GM12878 (cell line): ENCODE measurements at regions not wholly inside any gene's neighbourhood (a gene's known extent, or its start where the extent isn't known, plus 50 kb on each side); places are given as distances from the start of the nearest gene placed in this dataset.

Source experiments
- ATAC-seq: fragments of 200-7000 bp; cut with Tn5 transposase; 3 replicates; pipeline ENCODE4 v1.9.1; 2020; ENCODE audit warnings: mild to moderate bottlenecking, moderate library complexity
- BruUV-seq: library from RNA; stranded (reverse); fragments of 400-500 nt; replicated peaks from 2 replicates; lab custom pipeline; 2021; lab: Mats Ljungman, UMichigan
- CTCF ChIA-PET: fragments of 300-600 bp; sonication (Branson Sonifier 250); formaldehyde crosslinking; extraction: SDS; loops from one replicate; lab custom pipeline; 2021; ENCODE audit warnings: inconsistent platforms; lab: Yijun Ruan, JAX
- POLR2A ChIA-PET: fragments of 350-600 bp; formaldehyde crosslinking; extraction: SDS; loops from one replicate; lab custom pipeline; 2021; ENCODE audit warnings: inconsistent platforms; lab: Charles Lee
- RAD21 ChIA-PET: fragments of 300-600 bp; sonication (Branson Sonifier 250); formaldehyde crosslinking; loops from one replicate; lab custom pipeline; 2023; ENCODE audit warnings: antibody characterized with exemption; ENCODE audit not compliant: unreplicated experiment; lab: Charles Lee
- SMC1A ChIA-PET: fragments of 300-600 bp; sonication (Branson Sonifier 250); formaldehyde crosslinking; loops from one replicate; lab custom pipeline; 2023; ENCODE audit not compliant: unreplicated experiment, uncharacterized antibody; lab: Charles Lee
- DNase-seq: peaks from one replicate; pipeline ENCODE4 v3.0.0-alpha.2; 2011; ENCODE audit warnings: low read depth, low spot score
- FAIRE-seq: peaks from 3 replicates; lab custom pipeline; 2011; peaks lifted over from hg19 to GRCh38; lab: Jason Lieb, UNC
- H2AFZ ChIP-seq: 2 replicates; pipeline ENCODE4 v1.6.0; 2011; ENCODE audit warnings: low read depth, low read length, control low read depth; ENCODE audit not compliant: control insufficient read depth
- H3K27ac ChIP-seq: 2 replicates; pipeline ENCODE4 v1.5.1; 2011; ENCODE audit warnings: control low read depth; ENCODE audit not compliant: control insufficient read depth, insufficient read depth
- H3K27me3 ChIP-seq, 2 experiments: replicated peaks in 1 of 2; 2 replicates each; pipeline versions ENCODE4 v1.6.0 to v1.6.1; 2011; ENCODE audit warnings: low read length in 1 of 2; ENCODE audit not compliant: control insufficient read depth in 2 of 2, insufficient read depth in 2 of 2
- H3K36me3 ChIP-seq, 2 experiments: 2 replicates each; pipeline ENCODE4 v1.5.1; 2011; ENCODE audit warnings: low read length in 1 of 2; ENCODE audit not compliant: control insufficient read depth in 2 of 2, insufficient read depth in 2 of 2
- H3K4me1 ChIP-seq: 2 replicates; pipeline ENCODE4 v1.6.1; 2011; ENCODE audit warnings: mild to moderate bottlenecking, low read length, moderate library complexity, mixed read lengths; ENCODE audit not compliant: control insufficient read depth, insufficient read depth
- H3K4me2 ChIP-seq: 2 replicates; pipeline ENCODE4 v1.6.0; 2011; ENCODE audit warnings: control low read depth; ENCODE audit not compliant: control insufficient read depth, insufficient read depth
- H3K4me3 ChIP-seq: fragments of 200-600 bp; sonication (generic); 2 replicates; pipeline ENCODE4 v1.5.1; 2016
- H3K79me2 ChIP-seq: 2 replicates; pipeline ENCODE4 v1.6.0; 2011; ENCODE audit warnings: low read length; ENCODE audit not compliant: control insufficient read depth, insufficient read depth
- H3K9ac ChIP-seq: 2 replicates; pipeline ENCODE4 v1.8.0; 2011; ENCODE audit warnings: low read length, control low read depth, mixed read lengths; ENCODE audit not compliant: control insufficient read depth, insufficient read depth
- H3K9me3 ChIP-seq: replicated peaks from 3 replicates; pipeline ENCODE4 v1.5.1; 2011; ENCODE audit warnings: mild to moderate bottlenecking, low read length; ENCODE audit not compliant: control insufficient read depth, insufficient read depth
- H4K20me1 ChIP-seq: 2 replicates; pipeline ENCODE4 v1.6.0; 2011; ENCODE audit not compliant: control insufficient read depth, insufficient read depth
- BACH1 ChIP-seq: fragments of 450-650 bp; IDR thresholded peaks from 2 replicates; pipeline ENCODE4 v1.6.1; 2017; ENCODE audit warnings: mild to moderate bottlenecking, borderline replicate concordance
- CBX5 ChIP-seq: sonication (generic); IDR thresholded peaks from 2 replicates; pipeline ENCODE4 v1.6.1; 2016; ENCODE audit warnings: low read depth, moderate library complexity, mild to moderate bottlenecking, inconsistent platforms
- CEBPB ChIP-seq, 2 experiments: fragments of 150-350 bp in 1 of 2; IDR thresholded peaks; 2 replicates each; pipeline ENCODE4 v1.6.1; 2012 to 2014; ENCODE audit warnings: low read depth in 2 of 2, low read length in 2 of 2, borderline replicate concordance in 1 of 2, inconsistent platforms in 1 of 2
- CREB1 ChIP-seq: IDR thresholded peaks from 2 replicates; pipeline ENCODE4 v1.6.1; 2012; ENCODE audit warnings: low read depth, mild to moderate bottlenecking, inconsistent platforms
- E4F1 ChIP-seq: fragments of 450-650 bp; IDR thresholded peaks from 2 replicates; pipeline ENCODE4 v1.6.1; 2018; ENCODE audit warnings: borderline replicate concordance, mild to moderate bottlenecking; ENCODE audit not compliant: partially characterized antibody
- IRF5 ChIP-seq: fragments of 450-650 bp; IDR thresholded peaks from 2 replicates; pipeline ENCODE4 v1.6.1; 2017; ENCODE audit warnings: borderline replicate concordance
- NBN ChIP-seq: fragments of 450-650 bp; IDR thresholded peaks from 2 replicates; pipeline ENCODE4 v1.6.1; 2016
- NFXL1 ChIP-seq: fragments of 450-650 bp; IDR thresholded peaks from 2 replicates; pipeline ENCODE4 v1.6.1; 2017; ENCODE audit warnings: antibody characterized with exemption, mild to moderate bottlenecking, borderline replicate concordance
- RAD21 ChIP-seq: IDR thresholded peaks from 2 replicates; pipeline ENCODE4 v1.6.1; 2011; ENCODE audit warnings: mild to moderate bottlenecking, low read depth, low read length, moderate library complexity; ENCODE audit not compliant: insufficient read depth
- SMC3 ChIP-seq: IDR thresholded peaks from 2 replicates; pipeline ENCODE4 v1.6.1; 2011; ENCODE audit warnings: low read length, improper control_type of control experiment, borderline replicate concordance
- TARDBP ChIP-seq: IDR thresholded peaks from 2 replicates; pipeline ENCODE4 v1.6.1; 2016; ENCODE audit warnings: borderline replicate concordance
- USF1 ChIP-seq: IDR thresholded peaks from 2 replicates; pipeline ENCODE4 v1.6.1; 2011; ENCODE audit warnings: borderline replicate concordance, low read depth, mild to moderate bottlenecking, moderate library complexity, mixed read lengths, low read length; ENCODE audit not compliant: insufficient read depth; ENCODE audit errors: extremely low read length
- WRNIP1 ChIP-seq: IDR thresholded peaks from 2 replicates; pipeline ENCODE4 v1.6.1; 2011; ENCODE audit warnings: low read depth, low read length, improper control_type of control experiment, borderline replicate concordance
- ZBTB4 ChIP-seq: fragments of 450-650 bp; formaldehyde crosslinking; IDR thresholded peaks from 2 replicates; pipeline ENCODE4 v1.4.0; 2022; ENCODE audit warnings: mild to moderate bottlenecking, moderate library complexity
- WGBS: methylation state at CpG from one replicate; pipeline ENCODE4 v1.1.6; 2016; ENCODE audit warnings: low lambda C conversion rate; ENCODE audit not compliant: insufficient replicate concordance, insufficient coverage; ENCODE audit errors: missing lambda C conversion rate; 5-methylcytosine and 5-hydroxymethylcytosine counted together
- in situ Hi-C: fragments of 300-500 bp; cut with MboI; formaldehyde crosslinking; loops from 9 replicates; pipeline ENCODE4 v1.14.3; 2018; ENCODE audit warnings: mixed read lengths
- intact Hi-C: fragments of 100-400 bp; cut with micrococcal nuclease; formaldehyde crosslinking; loops from one replicate; pipeline ENCODE4 v1.14.2; 2022; ENCODE audit not compliant: unreplicated experiment

- TF ChIP-seq USF1 (no peak), CREB1 (no peak), NBN (no peak), TARDBP (no peak), CBX5 (no peak), ZBTB4 (CRISPR knock-in tag) (no peak)
Measured at GRCh38 chr14:71695611-71696350, 236.4 kb upstream of the RGS6 start (continued).

GRCh38 chr14:71698027-71698426 is 234.2 kb upstream of the RGS6 start:
- CTCF ChIA-PET, result interaction anchor here (0.7 kb wide), 1 partner anchor 24 kb away, joined by 3 read pairs; no protein-coding TSS in a partner anchor
- Histone ChIP-seq H3K9me3 (no peaks in the 10 kb centered on the region), H3K27me3 (no peaks in the 10 kb centered on the region), H3K4me2 (no peak overlapping the region), H3K4me3 (no peak overlapping the region), H3K36me3 (peaks cover 0 to 21% of the 10 kb centered on the region in 2 experiments), H3K9ac (no peak overlapping the region), H3K27ac (no peak overlapping the region), H2AFZ (no peak overlapping the region), H3K4me1 (no peaks in the 10 kb centered on the region), H4K20me1 (no peaks in the 10 kb centered on the region), H3K79me2 (no peaks in the 10 kb centered on the region)
- no TSS peak for BruUV-seq
- POLR2A ChIA-PET, result no interaction called here
- in situ Hi-C loops (no loop called here), intact Hi-C loops (no loop called here)
- 99% methylated on average over 4 of the region's 4 CpGs for WGBS
- no peak for DNase-seq
- no peak for FAIRE-seq
- ATAC-seq, result no peak
- SMC1A ChIA-PET, result interaction anchor here (0.6 to 0.7 kb wide), 2 partner anchors 37 to 109 kb away, joined by 3 read pairs; no protein-coding TSS in a partner anchor
- RAD21 ChIA-PET, result no interaction called here
- TF ChIP-seq SMC3, result no peak
- no peak for TF ChIP-seq IRF5
- no peak for TF ChIP-seq NBN
- no peak for TF ChIP-seq RAD21
- no peak for TF ChIP-seq E4F1
- TF ChIP-seq WRNIP1, result no peak
- TF ChIP-seq BACH1, result no peak
- TF ChIP-seq CEBPB (IDR thresholded peaks at IDR 0.05; ENCODE audit: borderline replicate concordance in 1 of 2, low read depth in 2 of 2, low read length in 2 of 2), result no peak
- no peak for TF ChIP-seq NFXL1
